NCI-H510A treated with DMSO at 0.1 percent for 48 hours (cell line): ENCODE measurements at regions not wholly inside any gene's neighbourhood (a gene's known extent, or its start where the extent isn't known, plus 50 kb on each side); places are given as distances from the start of the nearest gene placed in this dataset.
"Not testable (repeated sequence)": the region's sequence is repeated elsewhere in the genome, so short reads cannot be mapped to it uniquely, and the experiment has no call there.

Source experiments
- DNase-seq: peaks from one replicate; lab custom pipeline; 2025; lab: John Stamatoyannopoulos, UW

DNA sequence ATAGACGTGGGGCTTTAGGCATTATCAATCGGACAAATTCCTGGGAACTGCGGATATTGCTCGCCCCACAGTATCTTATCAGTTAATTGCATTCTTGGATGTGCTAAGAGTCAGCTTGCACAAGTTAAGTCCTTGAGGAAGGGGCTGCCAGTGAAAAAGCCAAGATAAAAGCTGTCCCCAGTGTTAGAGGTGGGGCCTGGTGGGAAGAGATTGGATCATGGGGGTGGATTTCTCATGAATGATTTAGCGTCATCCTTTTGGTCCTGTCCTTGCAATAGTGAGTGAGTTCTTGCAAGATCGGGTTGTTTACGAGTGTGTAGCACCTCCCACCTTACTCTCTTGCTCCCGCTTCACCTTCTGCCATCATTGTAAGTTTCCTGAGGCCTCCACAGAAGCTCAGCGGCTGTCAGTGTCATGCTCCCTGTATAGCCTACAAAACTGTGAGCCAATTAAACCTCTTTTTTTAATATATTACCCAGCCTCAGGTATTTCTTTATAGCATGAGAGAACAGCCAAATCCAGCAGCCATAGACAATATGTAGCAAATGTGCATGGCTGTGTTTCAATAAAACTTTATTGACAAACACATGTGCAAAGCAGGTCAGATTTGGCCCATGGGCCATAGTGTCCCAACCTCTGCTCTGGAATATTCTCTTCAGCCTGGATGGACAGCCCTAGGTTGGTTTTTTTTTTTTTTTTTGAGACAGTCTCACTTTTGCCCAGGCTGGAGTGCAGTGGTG lies 189.2 kb downstream of the OTOP1 start:
- DNase-seq = not testable (repeated sequence)

- not testable (repeated sequence) for DNase-seq
Observed at GRCh38 chr4:4045823-4046222, 180.9 kb downstream of the OTOP1 start.

GRCh38 chr4:4046686-4047085 lies 180.0 kb downstream of the OTOP1 start:
- DNase-seq = not testable (repeated sequence)

DNA sequence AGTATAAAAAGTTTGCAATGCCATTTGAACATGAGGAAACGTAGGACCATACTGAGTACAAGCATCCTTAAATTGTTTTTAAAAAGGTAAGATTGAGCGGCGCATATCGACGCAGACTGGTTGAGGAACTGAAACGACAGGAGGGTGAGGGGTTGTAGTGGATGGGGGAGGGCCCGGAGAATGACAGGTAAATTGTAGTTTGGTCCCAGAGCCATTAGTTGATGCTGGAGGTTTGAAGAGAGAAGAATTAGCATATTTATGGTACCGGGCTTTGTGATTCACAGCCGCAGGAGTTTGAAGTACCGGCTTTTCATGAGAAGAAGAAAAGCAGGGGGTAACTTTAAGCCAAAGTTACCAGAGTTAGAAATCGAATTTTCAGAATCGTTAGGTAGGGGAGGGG lies 179.5 kb downstream of the OTOP1 start:
- not testable (repeated sequence) for DNase-seq

GRCh38 chr4:4048227-4048626 lies 178.5 kb downstream of the OTOP1 start:
- not testable (repeated sequence) for DNase-seq

GRCh38 chr4:4050781-4051180 lies 175.9 kb downstream of the OTOP1 start:
- not testable (repeated sequence) for DNase-seq

- DNase-seq = not testable (repeated sequence)
Observed at GRCh38 chr4:4052933-4053332, 173.8 kb downstream of the OTOP1 start.

DNA sequence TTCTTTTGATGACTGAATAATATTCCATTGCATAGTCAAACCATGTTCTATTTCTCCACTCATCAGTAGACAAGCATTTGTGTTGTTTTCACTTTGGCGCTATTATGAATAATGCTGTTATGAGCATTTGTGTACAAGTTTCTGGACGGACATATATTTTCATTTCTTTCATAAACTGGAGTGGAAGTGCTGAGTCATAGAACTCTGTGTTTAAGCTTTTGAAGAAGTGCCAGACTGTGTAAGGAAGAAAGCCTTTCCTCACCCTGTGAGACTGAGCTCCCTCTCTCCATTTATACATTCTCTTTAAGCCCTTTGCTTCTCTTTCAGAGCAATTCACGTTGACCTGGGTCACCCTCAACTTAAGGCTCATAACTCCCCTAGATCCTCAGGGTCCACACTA lies 169.5 kb downstream of the OTOP1 start:
- DNase-seq = not testable (repeated sequence)

DNA sequence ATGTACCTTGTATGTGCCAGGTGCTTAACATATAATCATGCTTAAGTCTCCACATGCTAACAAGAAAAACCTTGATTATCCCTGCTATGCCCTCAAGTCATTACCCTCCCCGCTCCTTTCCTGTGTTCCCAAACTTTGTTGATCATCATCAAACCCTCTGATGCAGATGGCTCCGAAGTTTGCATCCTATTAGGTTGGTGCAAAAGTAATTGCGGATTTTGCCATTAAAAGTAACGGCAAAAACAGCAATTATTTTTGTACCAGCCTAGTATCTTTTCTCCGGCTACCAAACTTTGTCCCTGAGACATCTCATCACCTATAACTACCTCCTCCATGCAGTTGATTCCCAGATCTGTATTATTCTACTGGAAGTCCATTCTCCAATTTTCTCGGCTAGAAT lies 142.6 kb downstream of the OTOP1 start:
- DNase-seq = not testable (repeated sequence)

- DNase-seq = not testable (repeated sequence)
Observed at GRCh38 chr4:4089716-4090419, 136.9 kb downstream of the OTOP1 start.

DNA sequence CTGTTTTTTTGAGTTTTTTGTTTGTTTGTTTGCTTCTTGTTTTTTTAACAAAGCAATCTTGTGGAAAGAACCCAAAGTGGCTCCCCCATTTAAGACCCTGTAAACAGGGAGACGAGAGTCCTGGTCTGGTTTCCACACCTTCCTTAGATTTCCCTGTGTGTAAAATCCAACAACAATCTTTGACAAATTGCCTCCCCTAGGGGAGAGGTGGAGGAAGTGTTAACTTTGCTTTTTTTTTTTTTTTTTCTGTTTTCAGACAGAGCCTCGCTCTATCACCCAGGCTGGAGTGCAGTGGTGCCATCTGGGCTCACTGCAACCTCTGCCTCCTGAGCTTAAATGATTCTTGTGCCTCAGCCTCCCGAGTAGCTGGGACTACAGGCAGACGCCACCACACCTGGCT lies 136.0 kb downstream of the OTOP1 start:
- not testable (repeated sequence) for DNase-seq

DNA sequence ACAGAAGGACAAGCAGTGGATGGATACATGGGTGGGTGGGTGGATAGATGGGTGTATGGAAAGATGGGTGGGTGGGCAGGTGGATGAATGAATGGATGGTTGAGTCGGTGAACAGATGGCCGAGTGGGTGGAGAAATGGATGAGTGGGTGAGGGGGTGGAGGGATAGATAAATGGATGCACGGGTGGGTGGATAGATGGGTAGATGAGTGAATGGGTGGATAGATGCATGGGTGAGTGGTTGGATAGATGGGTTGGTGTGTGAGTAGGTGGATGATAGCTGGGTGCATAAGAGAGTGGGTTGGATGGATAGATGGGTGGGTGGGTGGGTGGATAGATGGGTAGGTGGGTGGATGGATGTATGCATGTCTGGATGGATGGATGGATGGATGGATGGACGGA lies 134.6 kb downstream of the OTOP1 start:
- DNase-seq = not testable (repeated sequence)

DNA sequence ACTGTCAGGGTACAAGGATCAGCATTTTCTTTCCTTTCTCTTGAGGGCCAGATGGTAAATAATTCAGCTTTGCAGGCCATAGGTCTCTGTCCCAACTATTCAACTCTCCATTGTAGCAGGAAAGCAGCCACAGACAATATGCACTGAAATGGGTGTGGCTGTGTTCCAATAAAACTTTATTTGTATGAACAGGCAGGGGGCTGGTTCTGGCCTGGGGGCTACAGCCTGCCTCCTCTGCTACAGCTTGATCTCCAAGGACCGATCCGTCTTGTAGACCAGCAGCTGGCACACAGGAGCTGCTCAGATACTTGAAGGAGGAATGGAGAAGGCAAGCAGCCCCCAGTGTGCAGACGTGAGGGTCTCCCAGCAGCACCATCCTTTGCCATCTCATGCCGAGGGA lies 127.1 kb downstream of the OTOP1 start:
- not testable (repeated sequence) for DNase-seq

DNA sequence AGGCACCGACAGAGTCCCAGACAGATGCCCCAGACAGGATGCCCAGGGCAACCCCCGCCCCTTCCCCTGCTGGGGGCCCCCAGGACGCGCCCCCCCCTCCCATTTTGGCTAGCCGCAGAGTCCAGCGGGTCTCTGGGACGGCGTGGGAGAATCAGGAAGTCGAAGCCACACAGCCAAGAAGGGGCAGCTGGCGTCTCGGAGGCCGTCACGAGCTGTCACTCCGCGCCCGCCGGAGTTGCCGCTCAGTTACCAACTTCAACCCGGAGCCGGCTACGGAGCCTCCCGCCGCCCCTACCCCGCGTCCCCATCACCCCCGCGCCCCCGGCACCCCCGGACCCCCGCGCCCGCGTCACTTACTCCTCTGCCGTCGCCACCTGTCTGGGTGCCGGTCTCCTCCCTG lies 119.8 kb downstream of the OTOP1 start:
- DNase-seq = not testable (repeated sequence)

DNA sequence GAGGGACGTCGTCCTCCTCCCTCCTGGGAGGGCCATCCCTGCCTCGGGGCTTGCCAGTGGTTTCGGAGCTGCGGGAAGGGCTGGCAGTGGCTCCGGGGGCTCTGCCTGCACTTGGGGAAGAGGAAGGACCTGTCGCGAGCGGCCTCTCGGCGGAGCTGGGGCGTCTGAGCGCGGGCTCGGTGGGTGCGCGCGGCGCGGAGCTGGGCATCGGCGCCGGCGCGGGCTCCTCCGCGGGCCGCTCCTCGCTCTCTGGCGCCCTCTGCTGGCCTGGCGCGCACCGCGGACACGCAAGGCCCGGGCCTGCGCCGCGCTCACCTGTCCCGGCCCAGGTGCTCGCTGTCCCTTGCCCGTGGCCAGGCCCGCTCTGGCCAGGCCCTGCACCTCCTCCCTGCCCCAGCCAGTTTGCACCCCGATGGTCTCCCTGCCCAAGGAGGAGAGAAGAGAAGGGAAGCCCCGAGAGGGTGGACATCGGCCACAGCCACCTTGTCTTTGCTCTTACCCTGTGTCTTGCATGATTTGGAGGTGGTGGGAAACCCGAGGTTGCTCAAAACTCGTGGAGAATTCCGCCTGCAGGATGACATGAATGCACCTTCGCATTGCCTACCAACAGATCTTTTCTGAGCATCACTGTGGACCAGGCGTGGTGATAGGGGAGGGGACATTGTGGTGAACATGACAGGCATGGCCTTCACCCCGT lies 119.2 kb downstream of the OTOP1 start:
- peak; percentile 3 for DNase-seq

DNA sequence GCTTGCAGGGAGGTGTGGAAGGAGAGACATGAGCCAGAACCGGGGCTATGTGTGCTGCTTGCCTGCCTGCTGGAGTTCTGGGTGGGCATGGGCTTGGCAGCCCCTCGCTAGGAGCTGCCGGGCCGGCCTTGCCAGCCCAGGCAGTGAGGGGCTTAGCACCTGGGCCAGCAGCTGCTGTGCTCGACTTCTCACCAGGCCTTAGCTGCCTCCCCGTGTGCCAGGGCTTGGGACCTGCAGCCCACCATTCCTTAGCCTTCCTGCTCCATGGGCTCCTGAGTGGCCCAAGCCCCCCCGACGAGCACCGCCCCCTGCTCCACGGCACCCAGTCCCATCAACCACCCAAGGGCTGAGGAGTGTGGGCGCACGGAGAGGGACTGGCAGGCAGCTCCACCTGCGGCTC lies 111.3 kb downstream of the OTOP1 start:
- DNase-seq = not testable (repeated sequence)

GRCh38 chr4:4116901-4117300 lies 109.8 kb downstream of the OTOP1 start:
- not testable (repeated sequence) for DNase-seq

- DNase-seq = not testable (repeated sequence)
Observed at GRCh38 chr4:4134368-4134767, 92.4 kb downstream of the OTOP1 start.

- DNase-seq = not testable (repeated sequence)
Observed at GRCh38 chr4:4136621-4137020, 90.1 kb downstream of the OTOP1 start.
